HFF-Myc (cell line): ENCODE measurements at regions not wholly inside any gene's neighbourhood (a gene's known extent, or its start where the extent isn't known, plus 50 kb on each side); places are given as distances from the start of the nearest gene placed in this dataset.

Experiments used
- DNase-seq: peaks from one replicate; pipeline ENCODE4 v3.0.0-alpha.2; 2011; ENCODE audit warnings: low read depth; ENCODE audit errors: extremely low read depth
- H3K4me3 ChIP-seq: replicated peaks from 2 replicates; pipeline ENCODE4 v1.5.1; 2011; ENCODE audit warnings: low read depth, mild to moderate bottlenecking, control low read depth, low read length
- CTCF ChIP-seq: IDR thresholded peaks from 2 replicates; pipeline ENCODE4 v1.5.1; 2012; ENCODE audit warnings: mild to moderate bottlenecking, low read depth, low read length, control low read depth; ENCODE audit errors: missing control alignments

DNA sequence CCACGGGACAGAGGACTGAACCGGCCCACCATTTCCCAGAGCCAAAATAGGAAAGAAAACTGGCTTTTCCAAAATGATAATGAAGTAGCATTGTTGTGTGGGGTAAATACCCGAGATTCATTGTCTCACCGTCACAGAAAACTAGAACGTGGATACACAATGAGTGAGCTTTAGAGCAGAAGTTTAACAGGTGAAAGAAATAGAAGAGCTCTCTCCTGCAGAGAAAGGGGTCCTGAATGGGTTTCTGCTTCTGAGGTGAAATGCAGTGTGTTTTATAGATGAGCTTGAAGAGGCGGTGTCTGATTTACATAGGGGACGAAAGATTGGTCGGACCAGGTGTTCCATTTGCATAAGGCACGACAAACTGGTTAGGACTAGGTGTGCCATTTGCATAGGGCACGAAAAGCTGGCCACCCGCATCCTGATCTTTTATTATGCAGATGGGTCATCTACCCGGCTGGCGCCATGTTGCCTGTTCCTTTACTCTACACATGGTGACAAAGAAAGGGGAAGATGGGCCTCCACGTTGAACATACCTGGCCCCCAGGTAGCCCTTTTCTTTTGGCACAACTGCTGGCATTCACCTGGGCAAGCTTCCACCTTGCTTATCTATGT, 118.1 kb downstream of the ATXN3L start:
- no peak for DNase-seq
- TF ChIP-seq CTCF = no peak
- no peak overlapping the region for H3K4me3 ChIP-seq

GRCh38 chrX:13200398-13200797, 119.5 kb downstream of the ATXN3L start:
- no peak overlapping the region for H3K4me3 ChIP-seq
- TF ChIP-seq CTCF = no peak
- no peak for DNase-seq

DNA sequence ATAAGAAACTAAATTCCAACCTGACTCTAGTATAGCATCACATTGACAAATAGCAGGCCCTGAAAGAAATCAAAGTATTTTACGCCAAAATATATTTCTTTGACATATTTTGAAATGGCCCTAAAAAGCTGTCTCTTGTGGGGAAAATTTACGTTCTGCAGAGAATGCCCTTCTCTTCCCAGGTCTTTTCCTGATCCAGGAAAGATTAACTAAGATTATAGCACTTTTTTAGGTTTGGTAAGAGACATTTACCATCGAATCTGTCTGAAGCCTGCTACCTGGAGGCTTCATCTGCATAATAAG, 121.1 kb downstream of the ATXN3L start:
- no peak for TF ChIP-seq CTCF
- no peak for DNase-seq
- no peak overlapping the region for H3K4me3 ChIP-seq

- H3K4me3 ChIP-seq = no peak overlapping the region
- DNase-seq = no peak
- no peak for TF ChIP-seq CTCF
Measured at GRCh38 chrX:13198056-13198761, 121.6 kb downstream of the ATXN3L start.

GRCh38 chrX:13196782-13197181, 123.1 kb downstream of the ATXN3L start:
- no peak for DNase-seq
- H3K4me3 ChIP-seq = no peak overlapping the region
- no peak for TF ChIP-seq CTCF

GRCh38 chrX:13195340-13195739, 124.5 kb downstream of the ATXN3L start:
- H3K4me3 ChIP-seq = no peak overlapping the region
- DNase-seq = no peak
- no peak for TF ChIP-seq CTCF
